CD14-positive monocyte (primary cell): ENCODE measurements at regions not wholly inside any gene's neighbourhood (a gene's known extent, or its start where the extent isn't known, plus 50 kb on each side); places are given as distances from the start of the nearest gene placed in this dataset.

Source experiments
- DNase-seq, 3 donors: peaks; one replicate each; pipeline ENCODE4 v3.0.0-alpha.2; 2011 to 2022
- H2AFZ ChIP-seq: 2 replicates; pipeline ENCODE4 v1.6.0; 2012; ENCODE audit warnings: mild to moderate bottlenecking, low read depth, low read length, inconsistent platforms; ENCODE audit not compliant: insufficient read depth, poor library complexity, severe bottlenecking
- H3K27ac ChIP-seq, 2 donors: 1 replicate in 1 of 2; 2 replicates in 1 of 2; pipeline ENCODE4 v1.5.1; 2012 to 2013; ENCODE audit warnings: low read length in 2 of 2, control low read depth in 1 of 2, inconsistent platforms in 1 of 2, low read depth in 1 of 2, mild to moderate bottlenecking in 1 of 2
- H3K27me3 ChIP-seq, 2 donors: one replicate each; pipeline versions ENCODE4 v1.6.0 to v1.6.1; 2011 to 2013; ENCODE audit warnings: low read length in 2 of 2; ENCODE audit not compliant: control insufficient read depth in 2 of 2, insufficient read depth in 2 of 2
- H3K36me3 ChIP-seq, 2 donors: replicated peaks in 1 of 2; 1 replicate in 1 of 2; 2 replicates in 1 of 2; pipeline versions ENCODE4 v1.5.1 to v1.6.1; 2012 to 2013; ENCODE audit warnings: low read length in 2 of 2, control low read depth in 1 of 2, inconsistent platforms in 1 of 2, mild to moderate bottlenecking in 1 of 2; ENCODE audit not compliant: insufficient read depth in 2 of 2, control insufficient read depth in 1 of 2
- H3K4me1 ChIP-seq, 2 donors: 1 replicate in 1 of 2; 2 replicates in 1 of 2; pipeline versions ENCODE4 v1.5.1 to v1.6.1; 2012 to 2013; ENCODE audit warnings: low read length in 2 of 2, control low read depth in 1 of 2, inconsistent platforms in 1 of 2, mild to moderate bottlenecking in 1 of 2, moderate library complexity in 1 of 2; ENCODE audit not compliant: insufficient read depth in 2 of 2, control insufficient read depth in 1 of 2
- H3K4me2 ChIP-seq: replicated peaks from 2 replicates; pipeline ENCODE3; 2012; ENCODE audit warnings: low read length, moderate library complexity, mild to moderate bottlenecking; ENCODE audit not compliant: poor library complexity, severe bottlenecking; ENCODE audit errors: extremely low read depth
- H3K4me3 ChIP-seq, 3 experiments: fragments of 200-600 bp in 1 of 3; sonication (generic) in 1 of 3; replicated peaks in 1 of 3; 1 replicate in 2 of 3; 2 replicates in 1 of 3; pipeline ENCODE4 v1.5.1; 2011 to 2013; ENCODE audit warnings: low read length in 3 of 3, mild to moderate bottlenecking in 3 of 3, control low read depth in 2 of 3, low read depth in 2 of 3, inconsistent platforms in 1 of 3, moderate library complexity in 1 of 3
- H3K79me2 ChIP-seq: 2 replicates; pipeline ENCODE4 v1.6.0; 2012; ENCODE audit warnings: mild to moderate bottlenecking, control low read depth, inconsistent platforms, low read length, moderate library complexity; ENCODE audit not compliant: insufficient read depth
- H3K9ac ChIP-seq: 2 replicates; pipeline ENCODE4 v1.6.0; 2017; ENCODE audit warnings: low read length, mild to moderate bottlenecking; ENCODE audit not compliant: insufficient read depth, poor library complexity, severe bottlenecking
- H3K9me3 ChIP-seq, 2 donors: replicated peaks in 1 of 2; 1 replicate in 1 of 2; 2 replicates in 1 of 2; pipeline versions ENCODE4 v1.5.1 to v1.6.1; 2012 to 2013; ENCODE audit warnings: low read length in 2 of 2, control low read depth in 1 of 2; ENCODE audit not compliant: control insufficient read depth in 1 of 2, insufficient read depth in 1 of 2
- H4K20me1 ChIP-seq: 2 replicates; pipeline ENCODE4 v1.6.0; 2012; ENCODE audit warnings: mild to moderate bottlenecking, low read length, control low read depth, moderate library complexity; ENCODE audit not compliant: insufficient read depth
- H3K27ac Mint-ChIP-seq, 7 donors: one replicate each; pipeline ENCODE4 v1.8.0; 2020; ENCODE audit warnings: mild to moderate bottlenecking in 7 of 7, mixed read lengths in 7 of 7, moderate library complexity in 6 of 7, inconsistent platforms in 2 of 7
- H3K27me3 Mint-ChIP-seq, 3 donors: one replicate each; pipeline ENCODE4 v1.8.0; 2021 to 2022; ENCODE audit warnings: low read depth in 3 of 3, mild to moderate bottlenecking in 3 of 3, mixed read lengths in 3 of 3, moderate library complexity in 3 of 3, inconsistent platforms in 1 of 3
- H3K36me3 Mint-ChIP-seq, 2 donors: one replicate each; pipeline ENCODE4 v1.8.0; 2020; ENCODE audit warnings: mixed read lengths in 2 of 2, inconsistent platforms in 1 of 2, mild to moderate bottlenecking in 1 of 2
- H3K4me1 Mint-ChIP-seq: one replicate; pipeline ENCODE4 v1.8.0; 2020; ENCODE audit warnings: mild to moderate bottlenecking, mixed read lengths
- H3K4me3 Mint-ChIP-seq, 2 donors: one replicate each; pipeline ENCODE4 v1.8.0; 2020; ENCODE audit warnings: mild to moderate bottlenecking in 2 of 2, mixed read lengths in 2 of 2, moderate library complexity in 1 of 2
- H3K9me3 Mint-ChIP-seq, 7 donors: one replicate each; pipeline ENCODE4 v1.8.0; 2020 to 2022; ENCODE audit warnings: mixed read lengths in 7 of 7, mild to moderate bottlenecking in 6 of 7, moderate library complexity in 6 of 7, inconsistent platforms in 2 of 7
- CTCF ChIP-seq: fragments of 200-600 bp; IDR thresholded peaks from one replicate; pipeline ENCODE4 v1.8.0; 2022; ENCODE audit warnings: antibody characterized with exemption, mild to moderate bottlenecking
- WGBS: methylation state at CpG from one replicate; pipeline ENCODE4 v1.1.5; 2013; ENCODE audit warnings: missing lambda C conversion rate; ENCODE audit not compliant: insufficient coverage; 5-methylcytosine and 5-hydroxymethylcytosine counted together
- intact Hi-C, 2 donors: fragments of 100-400 bp; cut with micrococcal nuclease; formaldehyde crosslinking; loops; one replicate each; pipeline versions ENCODE4 v1.15.0 to v1.15.1; 2023

- no peaks in the 10 kb centered on the region for H3K27me3 Mint-ChIP-seq
- Histone ChIP-seq H3K9ac (no peak overlapping the region), H3K4me1 (no peaks in the 10 kb centered on the region), H3K4me2 (no peak overlapping the region), H4K20me1 (no peaks in the 10 kb centered on the region), H3K36me3 (no peaks in the 10 kb centered on the region), H3K27ac (no peak overlapping the region), H2AFZ (no peak overlapping the region), H3K27me3 (no peaks in the 10 kb centered on the region), H3K4me3 (no peak overlapping the region), H3K9me3 (peaks cover 0 to 4% of the 10 kb centered on the region in 2 donors), H3K79me2 (no peaks in the 10 kb centered on the region)
- TF ChIP-seq CTCF: no peak
- no peak overlapping the region for H3K4me3 Mint-ChIP-seq
- no peaks in the 10 kb centered on the region for H3K4me1 Mint-ChIP-seq
- H3K36me3 Mint-ChIP-seq: no peaks in the 10 kb centered on the region
- intact Hi-C loops: no loop called here
- WGBS: no CpG with 5 or more reads among the region's 3 CpGs
- peaks cover 0 to 5% (median 0%) of the 10 kb centered on the region in 7 donors for H3K9me3 Mint-ChIP-seq
- no peak for DNase-seq
- H3K27ac Mint-ChIP-seq: no peak overlapping the region
Observed at GRCh38 chr2:22741216-22741615, 643.8 kb upstream of the KLHL29 start.

- H3K4me3 Mint-ChIP-seq: no peak overlapping the region
- Histone ChIP-seq H3K36me3 (no peaks in the 10 kb centered on the region), H3K4me3 (no peak overlapping the region), H3K79me2 (no peaks in the 10 kb centered on the region), H3K4me1 (no peaks in the 10 kb centered on the region), H3K27ac (no peak overlapping the region), H3K4me2 (no peak overlapping the region), H2AFZ (no peak overlapping the region), H3K9me3 (peaks cover 0 to 5% of the 10 kb centered on the region in 2 donors), H4K20me1 (no peaks in the 10 kb centered on the region), H3K9ac (no peak overlapping the region), H3K27me3 (no peaks in the 10 kb centered on the region)
- DNase-seq: no peak
- no peak for TF ChIP-seq CTCF
- peaks cover 0 to 8% (median 2%) of the 10 kb centered on the region in 7 donors for H3K9me3 Mint-ChIP-seq
- H3K27me3 Mint-ChIP-seq: peaks cover 0 to under 1% (median 0%) of the 10 kb centered on the region in 3 donors
- H3K27ac Mint-ChIP-seq: no peak overlapping the region
- WGBS: 100% methylated on average over 1 of the region's 1 CpG
- H3K36me3 Mint-ChIP-seq: no peaks in the 10 kb centered on the region
- intact Hi-C loops: no loop called here
- H3K4me1 Mint-ChIP-seq: no peaks in the 10 kb centered on the region
Observed at GRCh38 chr2:22748909-22749308, 636.1 kb upstream of the KLHL29 start.
